ENCODE measurements at regions not wholly inside any gene's neighbourhood (a gene's known extent, or its start where the extent isn't known, plus 50 kb on each side); places are given as distances from the start of the nearest gene placed in this dataset.

DNA sequence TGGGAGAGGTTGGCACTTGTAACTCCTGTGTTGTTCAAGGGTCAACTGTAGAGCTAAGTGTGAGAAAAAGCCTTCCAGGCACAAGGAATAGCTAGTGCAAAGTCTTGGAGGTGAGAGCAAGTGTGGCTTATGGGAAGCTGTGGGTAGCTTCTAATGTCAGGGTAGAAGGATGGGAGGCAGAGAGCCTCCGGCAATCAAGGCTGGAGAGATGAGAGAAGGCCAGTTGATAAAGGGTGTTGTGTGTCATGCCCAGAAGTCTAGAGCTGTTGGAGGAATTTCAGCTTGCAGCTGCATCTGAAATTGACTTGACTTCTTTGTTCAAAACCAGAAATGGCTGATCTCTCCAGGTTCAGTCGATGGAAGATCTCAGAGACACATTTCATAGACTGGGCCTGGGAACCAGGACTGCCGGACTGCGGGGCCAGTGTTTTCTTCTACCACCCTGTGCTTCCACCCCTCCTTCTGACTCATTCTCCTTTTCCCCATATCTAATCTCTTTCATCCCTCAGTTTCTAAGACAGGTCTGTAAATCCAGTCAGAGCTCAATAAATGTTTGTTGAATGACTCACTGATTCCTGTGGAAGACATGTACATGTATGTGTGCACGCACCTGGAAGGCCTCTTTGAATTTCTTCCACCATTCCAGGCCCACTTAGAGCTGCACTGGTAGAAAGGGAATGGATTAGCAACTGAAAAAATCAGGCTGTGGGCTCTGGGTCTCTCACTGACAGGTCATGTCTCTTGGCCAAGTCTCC lies 67.8 kb upstream of the KLF4 start:
- TF ChIP-seq, protein P1, sequence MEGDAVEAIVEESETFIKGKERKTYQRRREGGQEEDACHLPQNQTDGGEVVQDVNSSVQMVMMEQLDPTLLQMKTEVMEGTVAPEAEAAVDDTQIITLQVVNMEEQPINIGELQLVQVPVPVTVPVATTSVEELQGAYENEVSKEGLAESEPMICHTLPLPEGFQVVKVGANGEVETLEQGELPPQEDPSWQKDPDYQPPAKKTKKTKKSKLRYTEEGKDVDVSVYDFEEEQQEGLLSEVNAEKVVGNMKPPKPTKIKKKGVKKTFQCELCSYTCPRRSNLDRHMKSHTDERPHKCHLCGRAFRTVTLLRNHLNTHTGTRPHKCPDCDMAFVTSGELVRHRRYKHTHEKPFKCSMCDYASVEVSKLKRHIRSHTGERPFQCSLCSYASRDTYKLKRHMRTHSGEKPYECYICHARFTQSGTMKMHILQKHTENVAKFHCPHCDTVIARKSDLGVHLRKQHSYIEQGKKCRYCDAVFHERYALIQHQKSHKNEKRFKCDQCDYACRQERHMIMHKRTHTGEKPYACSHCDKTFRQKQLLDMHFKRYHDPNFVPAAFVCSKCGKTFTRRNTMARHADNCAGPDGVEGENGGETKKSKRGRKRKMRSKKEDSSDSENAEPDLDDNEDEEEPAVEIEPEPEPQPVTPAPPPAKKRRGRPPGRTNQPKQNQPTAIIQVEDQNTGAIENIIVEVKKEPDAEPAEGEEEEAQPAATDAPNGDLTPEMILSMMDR (CRISPR knock-in tag; IDR thresholded peaks at IDR 0.05), result no peak
- no peak for TF ChIP-seq EP300 (IDR thresholded peaks at IDR 0.05; ENCODE audit: low read depth in 2 of 2, low read length in 2 of 2)
- no peak for TF ChIP-seq EP300 (CRISPR knock-in tag; IDR thresholded peaks at IDR 0.05; ENCODE audit: borderline replicate concordance)
- no peak for TF ChIP-seq ZIK1 (CRISPR knock-in tag; IDR thresholded peaks at IDR 0.05; ENCODE audit: borderline replicate concordance, low read depth)
- no peak for TF ChIP-seq RXRB (CRISPR knock-in tag; IDR thresholded peaks at IDR 0.05; ENCODE audit: borderline replicate concordance)
- TF ChIP-seq POLR2A (IDR thresholded peaks at IDR 0.05; ENCODE audit: insufficient read depth in 1 of 2, low read depth in 2 of 2, low read length in 2 of 2), result no peak
- TF ChIP-seq, protein P2, sequence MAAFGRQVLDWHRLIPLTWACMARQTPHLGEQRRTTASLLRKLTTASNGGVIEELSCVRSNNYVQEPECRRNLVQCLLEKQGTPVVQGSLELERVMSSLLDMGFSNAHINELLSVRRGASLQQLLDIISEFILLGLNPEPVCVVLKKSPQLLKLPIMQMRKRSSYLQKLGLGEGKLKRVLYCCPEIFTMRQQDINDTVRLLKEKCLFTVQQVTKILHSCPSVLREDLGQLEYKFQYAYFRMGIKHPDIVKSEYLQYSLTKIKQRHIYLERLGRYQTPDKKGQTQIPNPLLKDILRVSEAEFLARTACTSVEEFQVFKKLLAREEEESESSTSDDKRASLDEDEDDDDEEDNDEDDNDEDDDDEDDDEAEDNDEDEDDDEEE (CRISPR knock-in tag; IDR thresholded peaks at IDR 0.05), result no peak
- no peak for TF ChIP-seq MEIS1 (CRISPR knock-in tag; IDR thresholded peaks at IDR 0.05; ENCODE audit: borderline replicate concordance)
- no peak for TF ChIP-seq ZNF678 (CRISPR knock-in tag; IDR thresholded peaks at IDR 0.05)
- TF ChIP-seq PLRG1 (conservative IDR thresholded peaks at IDR 0.05), result no peak

All from HepG2 (cell line).